Progenitor cell of endocrine pancreas (in vitro differentiated cells): ENCODE measurements at regions not wholly inside any gene's neighbourhood (a gene's known extent, or its start where the extent isn't known, plus 50 kb on each side); places are given as distances from the start of the nearest gene placed in this dataset.

ENCODE experiments used
- DNase-seq: peaks from one replicate; pipeline ENCODE4 v3.0.0; 2021; ENCODE audit warnings: low spot score; ENCODE audit not compliant: unreplicated experiment
- H3K27ac Mint-ChIP-seq: 2 replicates; pipeline ENCODE4 v1.8.0; 2021; ENCODE audit warnings: mild to moderate bottlenecking, moderate library complexity, mixed read lengths
- H3K27me3 Mint-ChIP-seq: 2 replicates; pipeline ENCODE4 v1.8.0; 2021; ENCODE audit warnings: mixed read lengths
- H3K36me3 Mint-ChIP-seq: 2 replicates; pipeline ENCODE4 v1.8.0; 2022; ENCODE audit warnings: mixed read lengths; ENCODE audit not compliant: insufficient read depth
- H3K4me1 Mint-ChIP-seq: 2 replicates; pipeline ENCODE4 v1.8.0; 2021; ENCODE audit warnings: low read depth, mixed read lengths
- H3K4me3 Mint-ChIP-seq: 2 replicates; pipeline ENCODE4 v1.8.0; 2021; ENCODE audit warnings: low read depth, mild to moderate bottlenecking, moderate library complexity, mixed read lengths
- H3K9me3 Mint-ChIP-seq: 2 replicates; pipeline ENCODE4 v1.8.0; 2021; ENCODE audit warnings: low read depth, mixed read lengths
- CTCF ChIP-seq: fragments of 200-600 bp; sonication (generic); IDR thresholded peaks from one replicate; pipeline ENCODE4 v1.5.0; 2021; ENCODE audit warnings: antibody characterized with exemption, mild to moderate bottlenecking; ENCODE audit not compliant: unreplicated experiment

GRCh38 chr9:1939926-1940368, 75.2 kb upstream of the SMARCA2 start:
- H3K27me3 Mint-ChIP-seq, result no peaks in the 10 kb centered on the region
- TF ChIP-seq CTCF, result peak; percentile 75
- peaks cover 3% of the 10 kb centered on the region for H3K9me3 Mint-ChIP-seq
- peaks cover 3% of the 10 kb centered on the region for H3K4me1 Mint-ChIP-seq
- no peak overlapping the region for H3K4me3 Mint-ChIP-seq
- H3K36me3 Mint-ChIP-seq, result no peaks in the 10 kb centered on the region
- no peak for DNase-seq
- no peak overlapping the region for H3K27ac Mint-ChIP-seq

- DNase-seq, result no peak
- peaks cover 3% of the 10 kb centered on the region for H3K9me3 Mint-ChIP-seq
- no peak overlapping the region for H3K4me3 Mint-ChIP-seq
- no peaks in the 10 kb centered on the region for H3K36me3 Mint-ChIP-seq
- peaks cover 17% of the 10 kb centered on the region for H3K4me1 Mint-ChIP-seq
- no peaks in the 10 kb centered on the region for H3K27me3 Mint-ChIP-seq
- no peak overlapping the region for H3K27ac Mint-ChIP-seq
- no peak for TF ChIP-seq CTCF
These were observed 73.2 kb upstream of the SMARCA2 start for GRCh38 chr9:1941989-1942388.

GRCh38 chr9:1946526-1947283, 68.4 kb upstream of the SMARCA2 start:
- H3K4me3 Mint-ChIP-seq, result no peak overlapping the region
- no peaks in the 10 kb centered on the region for H3K36me3 Mint-ChIP-seq
- no peaks in the 10 kb centered on the region for H3K27me3 Mint-ChIP-seq
- no peaks in the 10 kb centered on the region for H3K9me3 Mint-ChIP-seq
- peaks cover 25% of the 10 kb centered on the region for H3K4me1 Mint-ChIP-seq
- no peak for TF ChIP-seq CTCF
- no peak for DNase-seq
- peak overlapping the region; percentile 34 for H3K27ac Mint-ChIP-seq

- Mint-ChIP-seq H3K9me3 (no peaks in the 10 kb centered on the region), H3K4me3 (no peak overlapping the region), H3K27ac (no peak overlapping the region), H3K36me3 (no peaks in the 10 kb centered on the region), H3K27me3 (no peaks in the 10 kb centered on the region), H3K4me1 (peaks cover 25% of the 10 kb centered on the region)
- DNase-seq, result no peak
- TF ChIP-seq CTCF, result no peak
These were observed 67.7 kb upstream of the SMARCA2 start for GRCh38 chr9:1947438-1947837.

- no peak overlapping the region for H3K4me3 Mint-ChIP-seq
- H3K36me3 Mint-ChIP-seq, result no peaks in the 10 kb centered on the region
- no peaks in the 10 kb centered on the region for H3K9me3 Mint-ChIP-seq
- no peaks in the 10 kb centered on the region for H3K27me3 Mint-ChIP-seq
- DNase-seq, result no peak
- peaks cover 25% of the 10 kb centered on the region for H3K4me1 Mint-ChIP-seq
- no peak overlapping the region for H3K27ac Mint-ChIP-seq
- no peak for TF ChIP-seq CTCF
These were observed 66.6 kb upstream of the SMARCA2 start for GRCh38 chr9:1948541-1948940.
